HG03558 (cell line): ENCODE measurements at regions not wholly inside any gene's neighbourhood (a gene's known extent, or its start where the extent isn't known, plus 50 kb on each side); places are given as distances from the start of the nearest gene placed in this dataset.
"Not testable (repeated sequence)": the region's sequence is repeated elsewhere in the genome, so short reads cannot be mapped to it uniquely, and the experiment has no call there.

Experiments used
- ATAC-seq: cut with Tn5 transposase; IDR thresholded peaks from one replicate; pipeline ENCODE4 v1.9.1; 2021; ENCODE audit warnings: moderate number of reproducible peaks; ENCODE audit not compliant: unreplicated experiment; ENCODE audit errors: extremely low read depth

DNA sequence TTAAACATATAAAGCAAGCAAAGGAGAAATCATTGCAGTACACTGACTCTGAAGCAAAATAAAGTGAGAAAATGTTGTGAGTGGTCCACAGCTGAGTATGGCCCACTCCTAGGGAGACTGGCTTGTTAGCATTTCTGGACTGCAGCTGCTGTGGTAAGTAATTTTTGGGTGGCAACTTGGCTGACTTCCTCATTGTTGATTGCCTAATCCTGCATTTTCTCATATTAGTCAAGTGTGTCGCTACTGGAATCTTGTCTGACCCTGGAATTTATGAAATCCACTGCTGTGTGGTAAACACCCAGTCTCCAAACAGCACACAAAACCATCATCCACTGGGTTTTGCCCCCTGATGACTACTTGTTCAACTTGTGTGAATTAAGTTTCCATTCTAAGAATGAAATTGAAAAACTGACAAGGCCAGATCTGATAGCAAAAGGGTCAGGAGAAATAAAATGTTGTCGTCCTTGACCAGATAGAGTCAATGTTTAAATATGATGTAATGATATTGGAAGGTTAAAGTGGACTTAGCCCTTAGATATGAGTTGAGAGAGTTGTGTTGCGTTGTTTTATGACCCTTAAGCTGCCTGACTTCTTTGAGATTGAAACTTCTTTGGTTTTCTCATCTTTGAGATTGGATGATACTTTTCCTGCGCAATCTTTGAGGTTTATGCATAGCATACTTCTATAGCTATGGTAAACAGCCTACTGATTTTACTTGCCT lies 106.6 kb upstream of the SEC22B start:
- not testable (repeated sequence) for ATAC-seq

DNA sequence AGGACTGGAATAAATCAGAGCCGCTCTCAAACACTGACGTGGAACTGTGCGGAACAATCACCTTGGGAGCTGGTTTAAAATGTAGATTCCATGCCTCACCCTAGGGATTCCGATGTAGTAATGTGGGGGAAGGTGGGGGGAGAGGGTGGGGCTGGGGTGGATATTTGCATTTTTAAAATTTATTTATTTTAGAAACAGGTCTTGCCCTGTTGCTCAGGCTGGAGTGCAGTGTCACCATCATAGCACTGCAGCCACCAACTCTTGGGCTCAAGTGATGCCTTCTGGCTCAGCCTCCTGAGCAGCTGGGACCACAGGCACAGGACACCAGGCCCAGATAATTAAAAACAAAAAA lies 101.9 kb upstream of the SEC22B start:
- ATAC-seq, result not testable (repeated sequence)

DNA sequence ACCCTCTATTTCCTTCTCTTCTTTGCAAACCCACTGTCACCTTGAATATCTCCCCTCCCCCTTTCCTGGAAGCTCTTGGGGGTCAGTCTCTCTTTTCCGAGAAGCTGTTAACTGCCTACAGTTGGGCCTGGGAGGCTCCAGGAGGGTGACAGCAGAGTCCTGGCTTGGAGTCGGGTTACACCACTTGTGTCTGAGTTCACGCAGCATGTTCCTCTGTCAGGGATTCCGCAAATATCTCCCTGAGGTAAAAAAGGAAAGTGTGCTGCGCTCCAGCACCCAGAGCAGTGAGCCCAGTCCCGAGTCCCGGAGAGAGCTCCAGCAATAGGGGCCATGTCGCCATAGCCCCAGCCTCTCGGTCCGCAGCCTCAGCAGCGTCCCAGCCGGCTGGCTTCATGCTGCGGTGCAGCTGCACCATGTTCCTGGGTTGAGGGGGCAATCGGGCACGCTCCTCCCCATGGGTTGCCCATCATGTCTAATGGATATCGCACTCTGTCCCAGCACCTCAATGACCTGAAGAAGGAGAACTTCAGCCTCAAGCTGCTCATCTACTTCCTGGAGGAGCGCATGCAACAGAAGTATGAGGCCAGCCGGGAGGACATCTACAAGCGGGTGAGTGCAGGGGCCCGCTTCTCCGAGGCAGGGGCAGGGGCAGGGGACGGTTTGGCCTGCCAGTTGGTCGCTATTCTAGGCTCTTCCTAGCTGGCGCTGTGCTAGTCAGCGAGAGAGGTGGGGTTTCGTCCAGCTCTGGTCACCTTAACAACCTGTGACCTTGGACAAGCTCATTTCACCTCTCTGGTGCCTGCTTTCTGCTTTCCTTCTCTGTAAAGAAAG lies 101.3 kb upstream of the SEC22B start:
- ATAC-seq, result not testable (repeated sequence)

DNA sequence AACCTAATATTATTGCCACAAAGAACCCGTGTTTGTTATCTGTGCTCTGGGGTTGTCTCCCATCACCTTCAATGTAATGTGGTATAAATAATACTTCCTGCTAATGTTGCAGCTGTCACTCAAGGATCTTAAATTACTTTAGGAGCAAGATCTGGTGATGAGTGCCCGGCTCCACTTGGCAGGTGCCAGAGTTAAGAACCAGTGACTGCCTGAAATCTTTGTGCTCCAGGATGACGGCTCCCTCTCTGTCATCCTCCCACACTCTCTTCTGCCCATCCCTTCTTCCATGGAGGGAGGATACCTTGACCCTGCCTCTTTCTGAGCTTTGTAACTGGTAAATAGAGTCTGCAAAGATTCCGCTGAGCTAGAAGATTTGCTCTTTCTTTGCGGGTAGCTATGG lies 100.4 kb upstream of the SEC22B start:
- ATAC-seq, result not testable (repeated sequence)

DNA sequence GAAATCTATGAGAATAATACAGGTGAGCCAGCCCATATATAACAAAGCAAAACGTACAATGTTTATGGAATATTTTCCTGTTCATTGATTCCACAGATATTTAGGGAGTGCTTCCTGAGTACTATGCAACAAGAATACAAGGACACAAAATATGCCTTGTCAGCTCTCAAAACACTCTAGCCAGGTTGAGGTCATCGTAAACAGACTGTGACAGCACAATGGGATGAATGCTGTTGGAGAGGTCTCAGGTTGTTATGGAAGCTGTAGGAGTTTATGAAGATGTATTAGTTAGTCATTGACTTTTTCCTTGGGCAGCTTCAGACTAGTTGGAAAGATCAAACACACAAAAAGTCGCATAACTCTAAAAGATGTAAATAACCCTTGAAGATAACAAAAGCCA lies 98.1 kb upstream of the SEC22B start:
- ATAC-seq, result not testable (repeated sequence)

DNA sequence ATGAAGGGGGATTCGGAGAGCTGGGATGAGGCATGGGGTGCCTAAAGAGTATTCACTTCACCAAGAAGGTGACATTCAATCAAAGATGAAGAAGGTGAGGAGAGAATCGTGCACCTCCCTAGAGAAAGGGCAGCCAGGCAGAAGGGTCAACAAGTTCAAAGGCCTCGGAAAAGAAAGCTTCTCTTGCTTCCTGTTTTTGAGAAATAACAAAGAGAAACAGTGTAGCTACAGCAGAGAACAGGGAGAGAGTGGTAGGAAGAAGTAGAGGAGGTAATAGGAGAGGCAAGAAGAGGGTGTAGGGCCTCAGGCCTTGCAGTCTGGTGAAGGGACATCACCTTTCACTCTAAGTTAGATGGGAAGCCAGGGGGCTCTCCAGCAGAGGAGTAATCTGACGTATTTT lies 97.0 kb upstream of the SEC22B start:
- ATAC-seq, result not testable (repeated sequence)

DNA sequence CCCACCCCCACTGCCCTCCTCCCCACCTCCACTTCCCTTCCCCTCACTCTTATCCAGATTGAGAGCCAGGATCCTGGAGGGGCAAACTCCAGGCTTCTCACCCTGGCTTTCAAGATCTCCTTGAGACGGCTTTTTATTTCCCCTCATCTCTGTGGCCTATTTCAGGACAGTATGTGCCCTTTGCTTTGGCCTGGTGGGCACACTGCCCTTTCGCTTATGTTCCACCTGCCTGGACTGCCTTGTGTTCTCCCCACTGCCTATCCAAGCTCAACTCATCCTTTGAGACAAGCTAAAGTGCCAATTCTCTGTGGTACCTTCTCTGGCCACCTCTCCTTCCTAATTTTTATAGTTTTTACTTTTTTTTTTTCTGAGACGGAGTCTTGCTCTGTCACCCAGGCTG lies 95.9 kb upstream of the SEC22B start:
- not testable (repeated sequence) for ATAC-seq

DNA sequence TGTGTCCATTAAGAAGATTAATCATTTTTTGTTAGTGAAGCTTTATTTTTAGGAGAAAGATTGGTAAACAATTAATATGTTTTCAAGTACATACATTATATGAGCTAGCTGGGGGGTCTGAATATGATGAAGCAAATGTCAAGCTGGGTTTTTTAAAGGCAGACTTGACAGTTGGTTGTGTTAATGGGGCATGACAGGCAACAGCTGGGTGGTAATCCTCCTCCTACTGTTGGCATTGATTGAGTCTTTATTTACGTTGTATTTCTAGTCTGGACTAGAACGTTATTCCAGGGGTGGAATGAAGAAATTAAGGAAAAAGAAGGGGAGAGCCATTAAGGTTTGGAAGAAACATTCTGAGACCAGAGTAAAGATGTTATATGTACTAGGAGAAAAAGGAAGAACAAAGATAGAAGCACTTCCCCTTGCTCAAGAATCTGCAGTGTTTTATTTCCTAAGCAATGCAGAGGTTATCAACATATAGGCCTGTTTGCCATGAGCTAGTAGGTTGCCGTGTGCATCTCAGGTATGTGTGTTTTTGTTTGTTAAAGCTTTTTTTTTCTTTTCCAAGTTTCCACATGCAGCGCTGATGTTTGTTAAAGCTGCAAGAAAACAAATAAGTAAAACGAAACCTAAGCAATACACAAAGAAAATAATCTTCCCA lies 95.4 kb upstream of the SEC22B start:
- ATAC-seq, result not testable (repeated sequence)

DNA sequence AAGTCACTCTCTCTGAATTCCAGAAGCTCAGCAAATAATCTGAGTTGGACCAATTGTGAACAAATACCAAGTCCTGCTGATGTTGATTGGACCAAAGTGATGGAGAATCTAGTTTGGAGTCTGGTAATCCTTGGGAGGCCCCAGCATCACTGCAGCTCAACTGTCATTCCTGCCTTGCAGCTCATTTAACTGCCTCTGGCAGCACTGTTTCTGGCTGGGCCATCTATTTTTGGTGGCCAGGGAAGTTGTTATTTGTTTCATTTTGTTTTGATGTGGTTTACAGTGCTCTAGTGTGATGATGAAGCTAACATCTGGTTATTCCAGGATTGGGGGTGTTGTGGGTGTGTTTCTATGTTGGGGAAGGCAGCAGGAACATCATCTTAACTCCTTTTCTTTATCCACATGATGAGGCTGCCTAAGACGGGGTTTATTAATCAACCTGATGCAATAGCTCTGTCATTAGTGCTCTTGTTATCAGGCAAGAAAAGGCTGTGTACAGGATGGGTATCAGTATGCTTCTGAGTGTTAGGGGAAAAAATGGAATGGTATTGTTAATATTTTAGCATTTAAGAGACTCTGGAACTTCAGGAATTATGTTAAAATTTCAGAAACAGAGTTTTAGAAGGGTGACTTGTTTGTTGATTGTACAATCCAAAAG lies 91.7 kb upstream of the SEC22B start:
- ATAC-seq, result not testable (repeated sequence)

DNA sequence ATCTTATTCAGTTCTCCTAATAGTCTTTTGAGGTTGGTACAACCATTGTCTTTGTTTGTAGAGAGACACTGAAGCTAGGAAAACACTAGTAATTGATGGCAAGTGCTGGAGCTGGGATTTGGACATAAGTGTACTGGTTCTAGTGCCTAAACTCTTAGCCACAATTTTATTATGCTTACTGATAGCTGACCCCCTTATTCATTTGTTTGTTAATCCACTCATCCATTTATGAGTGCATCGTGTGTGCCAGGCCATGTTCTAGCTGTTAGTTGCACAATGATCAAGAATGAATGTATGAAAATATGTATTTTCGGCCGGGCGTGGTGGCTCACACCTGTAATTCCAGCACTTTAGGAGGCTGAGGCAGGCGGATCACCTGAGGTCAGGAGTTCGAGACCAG lies 88.2 kb upstream of the SEC22B start:
- ATAC-seq, result not testable (repeated sequence)

DNA sequence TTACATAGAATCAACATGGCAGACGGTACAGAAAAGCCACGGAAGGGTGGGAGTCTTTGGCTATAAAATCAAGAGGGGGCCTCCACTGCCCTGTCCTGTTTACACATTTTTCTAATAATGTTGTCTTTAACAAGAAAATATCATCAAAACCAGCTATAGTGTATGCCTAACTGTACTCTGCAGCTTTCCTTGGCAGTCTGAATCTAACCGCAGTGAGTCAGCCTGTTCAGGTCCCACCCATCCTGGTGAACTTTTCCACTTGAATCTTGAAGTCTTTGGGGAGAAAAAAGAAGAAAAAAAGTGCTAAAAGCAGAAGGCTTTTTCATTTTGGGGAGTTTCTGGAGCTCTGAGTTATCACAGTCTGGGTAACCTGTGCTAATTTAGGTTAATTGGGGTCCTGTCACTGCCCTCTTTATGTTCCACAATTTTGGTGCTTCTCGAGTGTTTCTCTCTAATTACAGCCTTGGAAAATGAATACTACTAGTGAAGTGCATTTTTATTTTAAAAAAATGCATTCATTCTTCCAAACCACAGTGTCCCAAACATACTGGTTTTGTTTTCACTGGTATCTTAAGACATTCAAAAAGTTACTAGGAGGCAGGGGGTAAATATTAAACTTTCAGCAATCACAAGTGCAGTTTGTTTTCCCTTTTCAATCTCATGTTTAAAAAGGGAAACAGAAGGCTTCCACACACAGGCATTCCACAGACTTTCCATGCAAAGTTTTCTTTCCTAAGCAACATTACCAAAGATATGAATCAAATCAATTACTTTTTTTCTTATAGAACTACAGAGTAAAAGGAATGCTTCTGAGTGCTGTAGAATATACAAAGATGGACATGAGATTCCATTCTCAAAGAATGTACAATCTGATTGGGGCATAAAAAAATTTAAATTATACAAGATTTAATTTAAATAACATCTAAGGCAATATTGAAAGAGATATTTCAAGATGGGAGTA lies 86.8 kb upstream of the SEC22B start:
- not testable (repeated sequence) for ATAC-seq

DNA sequence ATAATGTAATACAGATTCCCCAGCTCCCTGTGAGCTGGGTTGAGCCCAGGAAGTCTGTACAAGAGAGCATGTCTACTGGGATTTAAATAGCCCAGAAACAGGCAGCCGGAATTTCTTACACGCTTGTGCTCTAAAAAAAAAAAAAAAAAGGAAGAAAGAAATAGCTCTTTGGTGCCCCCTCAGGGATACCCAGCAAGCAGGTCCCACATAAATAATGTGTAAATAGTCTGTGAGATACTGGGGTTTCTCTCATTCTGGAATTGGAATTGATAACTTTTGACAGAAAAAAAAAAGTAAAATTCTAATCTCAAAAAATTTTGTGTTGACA lies 81.4 kb upstream of the SEC22B start:
- ATAC-seq, result not testable (repeated sequence)

DNA sequence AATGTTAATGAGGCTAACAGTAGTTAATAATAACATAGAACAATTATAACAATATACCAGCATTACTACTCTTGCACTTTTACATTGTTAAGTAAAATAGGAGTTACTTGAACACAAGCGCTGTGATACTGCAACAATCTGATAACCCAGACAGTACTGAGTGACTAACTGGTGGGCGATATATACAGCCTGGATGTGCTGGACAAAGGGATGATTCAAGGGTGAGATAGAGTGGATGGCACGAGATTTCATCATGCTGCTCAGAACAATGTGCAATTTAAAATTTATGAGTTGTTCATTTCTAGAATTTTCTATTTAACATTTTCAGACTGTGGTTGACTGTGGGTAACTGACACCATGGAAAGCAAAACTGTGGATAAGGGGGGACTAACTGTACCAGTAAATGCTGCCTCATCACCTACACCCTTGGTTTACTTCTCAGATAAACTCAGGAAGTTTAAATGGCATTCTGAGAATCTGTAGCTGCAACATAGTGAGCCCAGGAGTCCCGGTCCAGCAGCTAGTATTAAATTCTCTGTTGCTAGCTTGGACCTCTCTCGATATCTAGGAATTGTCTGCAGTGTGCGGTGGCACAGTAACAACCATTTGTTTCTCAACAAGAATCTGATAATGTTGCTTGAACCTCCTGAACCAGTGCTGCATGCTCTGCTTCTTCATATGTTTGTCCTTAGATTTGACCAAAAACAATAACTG lies 80.9 kb upstream of the SEC22B start:
- ATAC-seq, result not testable (repeated sequence)

DNA sequence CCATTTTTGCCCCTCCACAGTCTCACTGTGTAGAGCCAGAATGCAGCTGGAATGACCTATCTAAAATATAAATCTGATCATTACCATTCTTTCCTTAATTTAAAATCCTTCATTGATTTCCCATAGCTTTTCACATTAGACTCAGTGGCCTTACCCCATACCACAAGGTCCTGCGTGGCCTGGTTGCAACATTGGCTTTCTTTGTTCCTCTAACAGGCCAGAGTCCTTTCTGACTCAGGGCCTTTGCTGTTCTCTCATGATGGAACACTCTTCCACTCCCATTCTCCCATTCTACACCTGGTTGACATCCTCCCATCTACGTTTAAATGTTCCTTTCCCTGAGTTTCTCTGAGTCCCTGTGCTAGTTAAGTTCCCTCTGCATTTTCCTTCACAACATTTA lies 74.4 kb upstream of the SEC22B start:
- not testable (repeated sequence) for ATAC-seq

DNA sequence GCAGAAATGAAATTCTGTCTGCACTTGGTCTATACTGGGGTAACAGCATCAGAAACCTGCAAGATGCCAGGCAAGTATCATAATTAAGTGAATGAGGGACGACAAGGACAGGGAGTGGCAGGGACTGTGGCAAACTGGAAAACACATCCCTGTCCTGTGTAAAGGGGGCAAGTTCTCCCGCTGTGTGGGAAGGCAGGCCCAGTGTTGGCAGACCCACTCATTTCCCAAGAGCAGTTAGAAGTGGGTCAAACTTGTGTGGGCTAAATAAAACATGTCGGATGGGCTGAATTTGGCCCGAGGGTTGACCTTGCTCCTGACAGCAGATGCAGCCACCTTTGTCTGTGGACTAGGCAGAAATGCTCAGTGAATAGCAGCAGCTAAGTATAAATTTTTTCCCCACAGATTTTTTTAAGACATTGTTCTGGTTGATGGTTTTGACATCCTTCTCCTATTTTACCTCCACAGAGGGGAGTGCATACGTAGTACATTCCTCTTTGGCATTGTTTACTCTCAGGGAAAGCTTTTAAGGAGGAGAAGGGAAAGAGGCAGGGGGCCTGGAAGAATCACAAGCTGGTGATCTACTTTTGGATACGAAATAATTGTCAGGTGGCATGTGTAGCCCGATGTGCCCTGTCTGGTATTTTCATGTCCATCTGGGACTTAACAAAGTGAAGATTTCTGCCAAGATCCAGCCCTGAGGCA lies 72.6 kb upstream of the SEC22B start:
- ATAC-seq, result not testable (repeated sequence)

DNA sequence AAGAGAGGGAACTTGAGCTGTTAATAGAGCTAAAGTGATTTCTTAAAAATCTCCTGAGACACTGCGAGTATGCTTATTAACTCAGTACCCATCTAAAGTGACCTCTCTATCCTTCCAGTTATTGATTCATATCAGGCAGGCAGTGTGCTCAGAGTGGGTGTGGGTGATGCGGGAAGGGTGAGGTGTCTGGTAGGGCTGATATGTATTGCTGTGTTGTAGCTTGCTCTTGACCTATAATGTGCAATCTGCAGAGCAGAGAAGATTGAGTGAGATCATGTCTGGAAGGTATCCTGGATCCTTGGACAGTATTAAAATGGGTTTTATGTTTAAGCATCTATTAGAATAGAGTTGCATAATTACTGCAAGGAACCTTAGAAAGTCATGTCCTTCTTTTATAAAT lies 71.9 kb upstream of the SEC22B start:
- ATAC-seq, result not testable (repeated sequence)

DNA sequence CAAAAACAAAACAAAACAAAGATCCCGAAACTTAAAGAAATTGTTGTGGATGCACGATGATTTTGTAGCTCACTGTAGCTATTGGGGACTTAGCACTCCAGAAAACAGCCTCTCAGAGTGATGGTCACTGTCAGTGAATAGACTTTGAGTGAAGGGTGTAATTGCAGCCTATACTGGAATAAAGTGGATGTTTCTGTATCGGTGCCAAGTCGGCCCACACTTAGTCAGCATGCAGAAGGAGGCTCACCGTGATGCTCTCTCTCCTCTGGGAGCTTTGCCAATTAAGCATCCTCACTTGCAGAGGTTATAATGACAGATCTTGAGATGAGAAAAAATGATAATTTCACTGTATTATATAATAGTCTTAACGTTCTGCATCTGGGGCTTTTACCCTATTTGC lies 67.5 kb upstream of the SEC22B start:
- ATAC-seq, result not testable (repeated sequence)

DNA sequence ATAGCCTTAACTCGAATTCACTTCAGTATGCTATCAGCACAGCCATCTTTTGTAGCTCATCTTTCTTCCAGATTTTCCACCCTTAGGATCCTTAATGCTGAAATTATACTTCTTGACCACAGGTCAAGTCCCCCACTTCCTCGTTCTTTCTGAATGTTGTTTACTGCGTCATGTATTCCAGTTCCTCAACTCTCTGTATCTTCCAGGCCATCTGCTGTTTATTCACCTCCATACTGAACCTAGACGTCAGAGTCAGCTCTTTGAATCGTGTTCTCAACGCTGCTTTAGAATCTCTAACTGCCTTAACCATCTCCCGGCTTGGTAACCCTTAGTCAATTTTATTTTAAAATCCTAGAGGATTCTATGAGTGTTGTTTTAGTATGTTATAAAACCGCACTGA lies 66.3 kb upstream of the SEC22B start:
- not testable (repeated sequence) for ATAC-seq
